K562 (cell line): ENCODE measurements at regions not wholly inside any gene's neighbourhood (a gene's known extent, or its start where the extent isn't known, plus 50 kb on each side); places are given as distances from the start of the nearest gene placed in this dataset.
A peak's percentile ranks its signal among the peaks of the same experiment; 100 is the strongest.

Experiments used
- ATAC-seq: fragments of 200-7000 bp; cut with Tn5 transposase; 3 replicates; pipeline ENCODE4 v1.9.1; 2020; ENCODE audit warnings: moderate library complexity
- BruUV-seq: library from RNA; stranded (reverse); fragments of 400-500 nt; replicated peaks from 2 replicates; lab custom pipeline; 2021; lab: Mats Ljungman, UMichigan
- CTCF ChIA-PET: fragments of 300-600 bp; formaldehyde crosslinking; extraction: SDS; loops from one replicate; lab custom pipeline; 2021; ENCODE audit warnings: low intra/inter-chr PET ratio; lab: Yijun Ruan, JAX
- POLR2A ChIA-PET: fragments of 300-600, 350-650 bp; sonication (Branson Sonifier 250); formaldehyde crosslinking; extraction: SDS; loops from one replicate; lab custom pipeline; 2021; ENCODE audit warnings: antibody characterized with exemption, inconsistent platforms; lab: Yijun Ruan, JAX
- DNase-seq, 4 experiments: peaks; one replicate each; pipeline versions ENCODE4 v3.0.0 to v3.0.0-alpha.2; 2011 to 2018; ENCODE audit warnings: low spot score in 3 of 4, mixed read lengths in 3 of 4; ENCODE audit errors: extremely low read depth in 1 of 4
- FAIRE-seq: peaks from 2 replicates; lab custom pipeline; 2011; peaks lifted over from hg19 to GRCh38; lab: Jason Lieb, UNC
- H2AFZ ChIP-seq: 2 replicates; pipeline ENCODE4 v1.6.0; 2011; ENCODE audit warnings: low read depth, low read length, control low read depth, inconsistent platforms
- H3K27ac ChIP-seq: fragments of 200-600 bp; 3 replicates; pipeline ENCODE4 v1.8.0; 2011; ENCODE audit warnings: low read depth, mild to moderate bottlenecking, control low read depth, inconsistent platforms, low read length, moderate library complexity, mixed read lengths; ENCODE audit errors: extremely low read depth
- H3K27me3 ChIP-seq, 2 experiments: fragments of 300-600 bp in 1 of 2; 2 replicates in 1 of 2; 3 replicates in 1 of 2; pipeline versions ENCODE4 v1.6.0 to v1.8.0; 2011; ENCODE audit warnings: inconsistent platforms in 2 of 2, low read length in 2 of 2, mild to moderate bottlenecking in 1 of 2, mixed read lengths in 1 of 2, moderate library complexity in 1 of 2; ENCODE audit not compliant: control insufficient read depth in 2 of 2, insufficient read depth in 2 of 2
- H3K36me3 ChIP-seq: fragments of 300-600 bp; 3 replicates; pipeline ENCODE4 v1.8.0; 2011; ENCODE audit warnings: mild to moderate bottlenecking, low read length, inconsistent platforms; ENCODE audit not compliant: control insufficient read depth, insufficient read depth
- H3K4me1 ChIP-seq, 2 experiments: fragments of 200-600 bp in 1 of 2; replicated peaks in 1 of 2; 2 replicates in 1 of 2; 3 replicates in 1 of 2; pipeline versions ENCODE4 v1.5.1 to v1.8.0; 2011; ENCODE audit warnings: inconsistent platforms in 2 of 2, low read length in 2 of 2, mild to moderate bottlenecking in 1 of 2, mixed read lengths in 1 of 2, moderate library complexity in 1 of 2; ENCODE audit not compliant: control insufficient read depth in 2 of 2, insufficient read depth in 2 of 2
- H3K4me2 ChIP-seq: 2 replicates; pipeline ENCODE4 v1.6.1; 2011; ENCODE audit warnings: low read length, control low read depth, inconsistent platforms, mixed read lengths; ENCODE audit not compliant: insufficient read depth
- H3K4me3 ChIP-seq: fragments of 200-600 bp; sonication (generic), shearing (Covaris generic); 2 replicates; pipeline ENCODE4 v1.5.1; 2016; ENCODE audit warnings: control low read depth, inconsistent platforms
- H3K79me2 ChIP-seq: fragments of 200-600 bp; 3 replicates; pipeline ENCODE4 v1.8.0; 2011; ENCODE audit warnings: low read length, inconsistent platforms; ENCODE audit not compliant: control insufficient read depth, insufficient read depth
- H3K9ac ChIP-seq, 2 experiments: 2 replicates each; pipeline versions ENCODE4 v1.6.0 to v1.6.1; 2011; ENCODE audit warnings: low read depth in 2 of 2, low read length in 2 of 2, control low read depth in 1 of 2, inconsistent platforms in 1 of 2, mild to moderate bottlenecking in 1 of 2, mixed read lengths in 1 of 2; ENCODE audit not compliant: insufficient read depth in 1 of 2
- H3K9me1 ChIP-seq: one replicate; pipeline ENCODE4 v1.6.0; 2011; ENCODE audit warnings: inconsistent platforms, mild to moderate bottlenecking, low read length, moderate library complexity; ENCODE audit not compliant: control insufficient read depth, insufficient read depth
- H3K9me3 ChIP-seq: replicated peaks from 2 replicates; pipeline ENCODE4 v1.5.1; 2011; ENCODE audit warnings: low read depth, low read length, inconsistent platforms; ENCODE audit not compliant: control insufficient read depth, insufficient read depth
- H4K20me1 ChIP-seq: replicated peaks from 2 replicates; pipeline ENCODE4 v1.6.1; 2011; ENCODE audit warnings: low read length, inconsistent platforms, mixed read lengths; ENCODE audit not compliant: control insufficient read depth, insufficient read depth
- CREB3 ChIP-seq: fragments of 450-650 bp; conservative IDR thresholded peaks from 2 replicates; pipeline ENCODE4 v1.6.1; 2016; ENCODE audit warnings: missing genetic modification characterization, low read depth, mild to moderate bottlenecking, missing compliant biosample characterization, moderate library complexity
- CTCFL ChIP-seq: IDR thresholded peaks from 2 replicates; pipeline ENCODE4 v1.6.1; 2011; ENCODE audit warnings: borderline replicate concordance, low read depth, mild to moderate bottlenecking, moderate library complexity, low read length; ENCODE audit not compliant: insufficient read depth, poor library complexity, severe bottlenecking
- MCM7 ChIP-seq, 2 experiments: fragments of 450-650 bp; IDR thresholded peaks; 2 replicates each; pipeline ENCODE4 v1.6.1; 2016 to 2018
- PHB ChIP-seq: fragments of 250-450 bp; sonication (Bioruptor Pico); IDR thresholded peaks from 2 replicates; pipeline ENCODE4 v1.5.0; 2021
- SMAD1 ChIP-seq: fragments of 150-350 bp; IDR thresholded peaks from 2 replicates; pipeline ENCODE4 v1.6.1; 2014; ENCODE audit warnings: low read length, low read depth; ENCODE audit not compliant: partially characterized antibody
- TAL1 ChIP-seq: fragments of 450-650 bp; IDR thresholded peaks from 2 replicates; pipeline ENCODE4 v1.6.1; 2016; ENCODE audit warnings: mild to moderate bottlenecking
- ZBTB8A ChIP-seq: fragments of 450-650 bp; IDR thresholded peaks from 2 replicates; pipeline ENCODE4 v1.6.1; 2018; ENCODE audit warnings: mild to moderate bottlenecking, moderate library complexity; ENCODE audit not compliant: partially characterized antibody
- ZFP1 ChIP-seq: fragments of 450-650 bp; formaldehyde crosslinking; IDR thresholded peaks from 2 replicates; pipeline ENCODE4 v1.4.0; 2020; ENCODE audit warnings: mild to moderate bottlenecking, mixed read lengths
- ZNF134 ChIP-seq: fragments of 250-450 bp; sonication (Bioruptor Pico); conservative IDR thresholded peaks from 2 replicates; pipeline ENCODE4 v1.4.0; 2020
- WGBS: fragments of 100-300 bp; shearing (Covaris generic); methylation state at CpG from one replicate; pipeline ENCODE4 v1.1.6; 2016; ENCODE audit warnings: low coverage, mixed read lengths; ENCODE audit not compliant: insufficient coverage; ENCODE audit errors: missing lambda C conversion rate; 5-methylcytosine and 5-hydroxymethylcytosine counted together
- in situ Hi-C: fragments of 300-500 bp; cut with MboI; formaldehyde crosslinking; loops from 4 replicates; pipeline ENCODE4 v1.15.0; 2018; ENCODE audit warnings: inconsistent platforms, mixed read lengths
- intact Hi-C: fragments of 100-400 bp; cut with micrococcal nuclease; formaldehyde crosslinking; loops from 2 replicates; pipeline ENCODE4 v1.14.2; 2022

GRCh38 chr2:224257156-224257555 lies 144.8 kb downstream of the FAM124B start:
- no peak overlapping the region for H3K9ac ChIP-seq
- TF ChIP-seq TAL1 (no peak), ZBTB8A (no peak), PHB (CRISPR knock-in tag) (no peak), SMAD1 (no peak), MCM7 (IDR thresholded peaks at IDR 0.05) (no peak), ZFP1 (no peak)
- TF ChIP-seq, all 486 proteins: peak for 0
- CTCF ChIA-PET = no interaction called here
- BruUV-seq = no TSS peak
- Histone ChIP-seq H3K36me3 (no peaks in the 10 kb centered on the region), H3K4me1 (no peaks in the 10 kb centered on the region), H2AFZ (no peak overlapping the region), H3K4me2 (no peak overlapping the region), H3K79me2 (no peaks in the 10 kb centered on the region), H3K9me1 (no peaks in the 10 kb centered on the region), H3K9me3 (no peaks in the 10 kb centered on the region), H3K4me3 (no peak overlapping the region), H3K27ac (no peak overlapping the region), H3K27me3 (no peaks in the 10 kb centered on the region), H4K20me1 (no peaks in the 10 kb centered on the region)
- intact Hi-C loops = no loop called here
- ATAC-seq = no peak
- in situ Hi-C loops = no loop called here
- POLR2A ChIA-PET = no interaction called here
- no peak for DNase-seq
- FAIRE-seq = no peak
- 5% methylated on average over 2 of the region's 2 CpGs for WGBS

- Histone ChIP-seq H3K9me3 (no peaks in the 10 kb centered on the region), H3K9ac (no peak overlapping the region), H3K9me1 (no peaks in the 10 kb centered on the region), H3K27me3 (no peaks in the 10 kb centered on the region), H3K4me3 (no peak overlapping the region), H3K79me2 (no peaks in the 10 kb centered on the region), H3K27ac (no peak overlapping the region), H2AFZ (no peak overlapping the region), H4K20me1 (no peaks in the 10 kb centered on the region), H3K4me1 (no peaks in the 10 kb centered on the region), H3K36me3 (no peaks in the 10 kb centered on the region), H3K4me2 (no peak overlapping the region)
- DNase-seq (no peak), ATAC-seq (no peak), FAIRE-seq (no peak)
- peak; percentile 77 for TF ChIP-seq ZNF134 (CRISPR knock-in tag)
- no peak for TF ChIP-seq CTCFL
- TF ChIP-seq CREB3 (tag) = no peak
- WGBS = 0% methylated on average over 1 of the region's 1 CpG
- intact Hi-C loops = no loop called here
- in situ Hi-C loops = no loop called here
- BruUV-seq = no TSS peak
- POLR2A ChIA-PET = no interaction called here
- CTCF ChIA-PET = no interaction called here
These were observed 148.4 kb downstream of the FAM124B start for GRCh38 chr2:224253464-224253863.
